HEK293 (cell line): ENCODE measurements at regions not wholly inside any gene's neighbourhood (a gene's known extent, or its start where the extent isn't known, plus 50 kb on each side); places are given as distances from the start of the nearest gene placed in this dataset.

Experiments
- CTCF ChIP-seq: fragments of 450-650 bp; formaldehyde crosslinking; IDR thresholded peaks from 2 replicates; pipeline ENCODE4 v1.5.1; 2016; ENCODE audit warnings: missing biosample characterization, missing genetic modification characterization
- HIC1 ChIP-seq: fragments of 450-650 bp; formaldehyde crosslinking; IDR thresholded peaks from 2 replicates; pipeline ENCODE4 v1.5.1; 2016; ENCODE audit warnings: missing biosample characterization, missing genetic modification characterization
- MZF1 ChIP-seq: fragments of 450-650 bp; formaldehyde crosslinking; IDR thresholded peaks from 2 replicates; pipeline ENCODE4 v1.5.1; 2017; ENCODE audit warnings: missing biosample characterization, missing genetic modification characterization, borderline replicate concordance
- ZNF274 ChIP-seq, 2 experiments: fragments of 200-500 bp in 1 of 2; fragments of 450-650 bp in 1 of 2; sonication (Bioruptor generic) in 1 of 2; formaldehyde crosslinking in 1 of 2; IDR thresholded peaks; 2 replicates each; pipeline versions ENCODE4 v1.5.1 to v1.6.1; 2014 to 2016; ENCODE audit warnings: borderline replicate concordance in 1 of 2, inconsistent platforms in 1 of 2, low read length in 1 of 2, missing biosample characterization in 1 of 2, missing genetic modification characterization in 1 of 2
- TF ChIP-seq, protein P1 (sequence below): fragments of 450-650 bp; formaldehyde crosslinking; IDR thresholded peaks from 2 replicates; pipeline ENCODE4 v1.5.1; 2016; ENCODE audit warnings: missing biosample characterization, missing genetic modification characterization, low read depth
- TF ChIP-seq, protein P2 (sequence below): fragments of 450-650 bp; formaldehyde crosslinking; IDR thresholded peaks from 2 replicates; pipeline ENCODE4 v1.5.1; 2016; ENCODE audit warnings: missing biosample characterization, missing genetic modification characterization

DNA sequence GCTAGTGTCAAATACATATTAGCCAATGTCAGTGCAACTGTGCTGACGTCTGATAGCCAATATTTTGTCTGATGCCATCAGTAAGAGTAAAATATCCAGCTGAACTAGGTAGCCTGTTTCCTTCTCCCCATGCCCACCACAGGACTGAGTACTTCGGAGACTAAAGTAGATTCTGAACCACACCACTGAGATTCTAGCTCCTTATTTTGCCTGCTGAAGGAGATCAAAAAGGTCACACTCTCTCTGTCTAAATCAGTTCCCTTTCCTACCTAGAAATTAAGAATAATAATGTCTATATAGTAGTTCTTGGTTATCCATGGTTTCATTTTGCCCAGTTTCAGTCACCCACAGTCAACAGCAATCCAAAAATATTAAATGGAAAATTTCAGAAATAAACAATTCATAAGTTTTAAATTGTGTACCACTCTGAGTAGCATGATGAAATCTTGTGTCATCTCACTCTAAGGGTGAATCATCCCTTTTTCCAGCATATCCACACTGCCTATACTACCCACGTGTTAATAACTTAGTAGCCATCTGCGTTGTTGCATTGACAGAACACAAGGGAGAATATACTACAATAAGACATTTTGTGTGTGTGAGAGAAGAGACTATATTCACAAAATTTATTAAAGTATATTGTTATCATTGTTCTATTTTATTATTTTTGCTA lies 1043.3 kb upstream of the PIK3C3 start:
- no peak for TF ChIP-seq MZF1
- TF ChIP-seq HIC1 (tag by site-specific recombination), result no peak
- TF ChIP-seq CTCF, result no peak
- TF ChIP-seq, protein P1, sequence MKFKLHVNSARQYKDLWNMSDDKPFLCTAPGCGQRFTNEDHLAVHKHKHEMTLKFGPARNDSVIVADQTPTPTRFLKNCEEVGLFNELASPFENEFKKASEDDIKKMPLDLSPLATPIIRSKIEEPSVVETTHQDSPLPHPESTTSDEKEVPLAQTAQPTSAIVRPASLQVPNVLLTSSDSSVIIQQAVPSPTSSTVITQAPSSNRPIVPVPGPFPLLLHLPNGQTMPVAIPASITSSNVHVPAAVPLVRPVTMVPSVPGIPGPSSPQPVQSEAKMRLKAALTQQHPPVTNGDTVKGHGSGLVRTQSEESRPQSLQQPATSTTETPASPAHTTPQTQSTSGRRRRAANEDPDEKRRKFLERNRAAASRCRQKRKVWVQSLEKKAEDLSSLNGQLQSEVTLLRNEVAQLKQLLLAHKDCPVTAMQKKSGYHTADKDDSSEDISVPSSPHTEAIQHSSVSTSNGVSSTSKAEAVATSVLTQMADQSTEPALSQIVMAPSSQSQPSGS (tag by site-specific recombination), result no peak
- no peak for TF ChIP-seq ZNF274 (IDR thresholded peaks at IDR 0.05; ENCODE audit: low read length)
- no peak for TF ChIP-seq ZNF274 (tag by site-specific recombination; IDR thresholded peaks at IDR 0.05; ENCODE audit: borderline replicate concordance)
- TF ChIP-seq, protein P2, sequence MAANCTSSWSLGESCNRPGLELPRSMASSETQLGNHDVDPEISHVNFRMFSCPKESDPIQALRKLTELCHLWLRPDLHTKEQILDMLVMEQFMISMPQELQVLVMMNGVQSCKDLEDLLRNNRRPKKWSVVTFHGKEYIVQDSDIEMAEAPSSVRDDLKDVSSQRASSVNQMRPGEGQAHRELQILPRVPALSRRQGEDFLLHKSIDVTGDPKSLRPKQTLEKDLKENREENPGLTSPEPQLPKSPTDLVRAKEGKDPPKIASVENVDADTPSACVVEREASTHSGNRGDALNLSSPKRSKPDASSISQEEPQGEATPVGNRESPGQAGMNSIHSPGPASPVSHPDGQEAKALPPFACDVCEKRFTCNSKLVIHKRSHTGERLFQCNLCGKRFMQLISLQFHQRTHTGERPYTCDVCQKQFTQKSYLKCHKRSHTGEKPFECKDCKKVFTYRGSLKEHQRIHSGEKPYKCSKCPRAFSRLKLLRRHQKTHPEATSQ (tag by site-specific recombination), result no peak
